GM18507 (cell line): ENCODE measurements at regions not wholly inside any gene's neighbourhood (a gene's known extent, or its start where the extent isn't known, plus 50 kb on each side); places are given as distances from the start of the nearest gene placed in this dataset.

Experiments
- DNase-seq: peaks from one replicate; pipeline ENCODE4 v3.0.0; 2011; ENCODE audit warnings: low read depth; ENCODE audit not compliant: insufficient read length; ENCODE audit errors: extremely low spot score
- FAIRE-seq: peaks from 2 replicates; lab custom pipeline; 2011; peaks lifted over from hg19 to GRCh38; lab: Jason Lieb, UNC

DNA sequence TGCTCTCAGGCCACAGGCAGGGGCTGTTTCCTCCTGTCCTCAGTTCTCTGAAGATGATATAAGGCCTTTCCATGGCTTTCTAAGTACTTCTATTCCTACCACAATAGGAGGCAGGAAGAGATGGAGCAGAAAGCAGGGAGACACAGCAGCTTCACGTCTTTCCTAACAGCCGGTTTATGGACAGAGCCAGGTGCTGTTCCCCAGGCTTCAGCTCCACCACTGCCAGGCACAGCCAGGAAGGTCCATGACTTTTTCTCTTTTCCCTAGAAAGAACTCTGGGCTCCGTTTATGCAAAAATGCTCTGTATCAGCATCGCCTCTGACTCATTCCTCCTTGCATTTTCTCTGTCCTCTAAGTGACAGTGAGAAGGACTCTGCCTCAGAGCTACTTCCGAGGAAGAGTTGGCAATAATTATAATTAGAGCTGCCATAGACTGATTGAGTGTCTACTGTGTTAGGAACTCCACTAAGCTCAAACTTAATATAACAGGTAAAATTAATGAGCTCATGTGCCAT lies 478.5 kb downstream of the RASEF start:
- no peak for DNase-seq
- FAIRE-seq, result no peak

DNA sequence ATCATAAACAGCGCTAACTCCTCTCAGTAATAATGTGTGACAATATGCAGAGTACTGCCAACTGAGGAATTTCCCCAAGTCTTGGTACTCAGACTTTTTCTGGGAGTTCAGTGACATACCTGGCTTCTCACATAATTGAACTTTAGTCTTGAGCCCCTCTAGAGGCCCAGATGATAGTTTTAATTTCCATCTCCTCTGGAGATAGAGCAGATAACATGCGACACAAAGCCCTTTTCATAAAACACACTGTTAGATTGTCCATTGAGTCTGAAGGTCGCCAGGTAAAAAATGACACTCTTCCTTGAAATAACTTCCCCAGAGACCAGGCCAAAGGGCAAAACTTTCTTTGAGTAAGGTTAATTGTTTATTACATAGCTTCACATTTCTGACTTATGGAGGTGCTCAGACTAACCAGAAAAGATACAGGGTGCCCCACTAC lies 476.0 kb downstream of the RASEF start:
- no peak for FAIRE-seq
- DNase-seq, result no peak

DNA sequence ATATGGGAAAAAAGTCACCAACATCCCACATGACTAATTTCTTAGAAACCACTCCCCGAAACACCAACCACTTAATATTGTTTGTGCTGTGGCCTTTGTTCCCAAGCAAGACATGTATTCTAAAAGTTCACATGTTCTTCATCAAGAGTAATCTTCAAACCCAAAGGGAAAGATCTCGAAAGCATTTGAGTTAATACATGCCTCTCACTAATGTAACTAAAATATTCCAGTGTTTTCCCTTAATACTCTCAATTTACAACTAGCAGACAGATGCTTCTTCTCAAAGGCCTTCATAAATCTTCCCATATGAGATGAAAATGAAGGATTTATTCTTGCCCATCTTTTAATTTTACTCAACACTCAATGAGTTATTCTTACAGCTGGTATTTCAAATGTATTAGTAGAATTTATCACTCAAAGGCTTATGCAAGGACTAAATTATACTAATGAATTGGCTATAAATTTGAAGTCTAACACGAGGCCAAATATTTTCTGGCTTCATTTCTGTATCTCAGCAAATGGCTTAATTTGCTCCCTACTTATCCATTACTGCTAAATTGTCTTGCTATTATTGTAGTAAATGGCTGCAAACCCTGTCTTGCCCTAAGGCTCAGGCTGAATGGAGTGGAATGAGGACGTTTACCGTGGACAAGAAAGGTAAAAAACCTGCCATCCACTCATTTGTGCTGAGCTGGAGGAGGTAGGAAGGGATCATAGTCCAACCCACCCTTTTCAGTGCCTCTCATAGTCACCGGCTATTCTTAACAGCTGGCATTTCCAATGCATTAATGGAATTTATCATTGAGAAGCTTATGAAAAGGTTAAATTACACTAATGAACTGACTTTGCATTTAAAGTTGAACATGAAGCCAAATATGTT lies 474.4 kb downstream of the RASEF start:
- DNase-seq (no peak), FAIRE-seq (no peak)

DNA sequence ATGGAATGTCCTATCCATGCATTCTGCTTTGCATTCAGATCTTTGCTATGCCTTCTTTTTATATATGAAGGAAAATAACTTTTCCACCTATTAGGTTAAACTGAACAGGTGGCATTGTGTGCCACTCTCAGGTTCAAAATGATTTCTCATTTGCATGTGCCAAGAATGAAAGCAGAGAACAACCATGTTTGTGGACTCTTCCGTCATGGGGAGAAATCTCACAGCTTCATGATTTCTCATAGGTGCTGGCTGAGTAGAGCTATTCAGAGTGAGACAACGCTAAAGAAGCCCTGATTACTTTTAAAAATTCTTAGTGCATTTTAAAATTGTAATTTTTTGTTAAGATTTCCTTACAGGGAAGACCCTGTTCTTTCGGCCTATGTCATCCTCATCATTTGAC lies 472.1 kb downstream of the RASEF start:
- FAIRE-seq, result no peak

DNA sequence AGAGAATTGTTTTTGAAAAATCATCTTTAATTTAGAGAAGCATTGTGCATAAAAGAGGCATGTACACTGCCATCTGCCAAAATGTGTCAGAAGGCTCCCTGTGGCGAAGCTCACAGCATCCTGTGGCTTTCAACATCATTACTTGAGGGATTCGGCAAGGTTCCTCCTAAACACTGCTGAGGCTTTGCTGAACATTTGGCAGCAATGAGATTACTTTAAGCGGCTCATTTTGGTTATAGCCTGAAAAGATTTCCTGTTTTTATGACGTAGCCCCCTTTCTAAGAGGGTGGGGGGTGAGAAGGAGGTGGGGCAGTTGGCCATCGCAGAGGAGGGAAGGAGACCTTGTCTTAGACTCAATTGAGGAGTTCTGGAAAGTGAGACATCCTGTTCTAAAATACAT lies 469.4 kb downstream of the RASEF start:
- no peak for DNase-seq
- FAIRE-seq, result no peak

More for the DNA sequence above, 472.1 kb downstream of the RASEF start:
- DNase-seq, result no peak

DNA sequence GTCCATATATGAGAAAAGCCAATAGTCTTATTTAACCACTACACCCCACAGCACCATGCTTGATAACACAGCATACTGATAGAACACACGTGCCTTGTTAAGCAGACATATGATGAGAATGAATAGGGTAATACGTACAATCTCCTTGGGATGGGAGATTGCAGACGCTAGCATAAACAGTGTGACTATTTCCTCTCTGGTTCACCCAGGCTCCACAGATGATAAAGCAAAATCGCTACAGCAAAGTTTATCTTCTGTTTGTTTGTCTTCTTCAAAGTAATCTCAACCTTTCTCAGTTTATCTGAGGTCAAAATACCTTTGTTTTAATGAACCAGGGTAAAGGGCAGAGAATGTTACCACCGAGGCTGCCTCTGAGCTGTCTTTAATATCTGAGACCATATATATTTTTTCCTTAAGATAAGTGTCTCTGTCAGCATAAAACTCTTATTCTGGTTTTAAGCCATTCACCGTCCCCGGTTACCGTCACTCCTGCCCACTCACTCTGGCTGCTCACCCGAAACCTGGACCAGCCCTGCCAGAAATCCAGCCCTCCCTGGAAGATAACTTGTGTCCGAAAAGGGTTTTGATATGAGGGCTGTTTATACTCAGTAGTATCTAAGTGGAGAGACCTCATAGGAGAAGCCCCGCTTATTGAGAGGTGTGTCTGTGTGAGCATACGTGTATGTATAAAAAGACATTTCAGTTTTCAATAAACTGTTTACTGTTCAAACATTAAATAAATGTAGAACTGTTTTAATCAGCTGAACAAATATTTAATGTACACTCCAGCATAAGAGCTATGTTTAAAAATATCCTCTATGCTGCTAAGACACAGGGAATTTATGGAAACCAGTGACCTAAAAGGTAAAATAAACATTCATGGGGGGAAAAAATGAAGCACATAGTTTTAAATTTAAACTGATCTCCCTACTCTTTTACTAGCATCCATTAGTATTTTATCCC lies 465.4 kb downstream of the RASEF start:
- no peak for DNase-seq
- FAIRE-seq, result no peak

DNA sequence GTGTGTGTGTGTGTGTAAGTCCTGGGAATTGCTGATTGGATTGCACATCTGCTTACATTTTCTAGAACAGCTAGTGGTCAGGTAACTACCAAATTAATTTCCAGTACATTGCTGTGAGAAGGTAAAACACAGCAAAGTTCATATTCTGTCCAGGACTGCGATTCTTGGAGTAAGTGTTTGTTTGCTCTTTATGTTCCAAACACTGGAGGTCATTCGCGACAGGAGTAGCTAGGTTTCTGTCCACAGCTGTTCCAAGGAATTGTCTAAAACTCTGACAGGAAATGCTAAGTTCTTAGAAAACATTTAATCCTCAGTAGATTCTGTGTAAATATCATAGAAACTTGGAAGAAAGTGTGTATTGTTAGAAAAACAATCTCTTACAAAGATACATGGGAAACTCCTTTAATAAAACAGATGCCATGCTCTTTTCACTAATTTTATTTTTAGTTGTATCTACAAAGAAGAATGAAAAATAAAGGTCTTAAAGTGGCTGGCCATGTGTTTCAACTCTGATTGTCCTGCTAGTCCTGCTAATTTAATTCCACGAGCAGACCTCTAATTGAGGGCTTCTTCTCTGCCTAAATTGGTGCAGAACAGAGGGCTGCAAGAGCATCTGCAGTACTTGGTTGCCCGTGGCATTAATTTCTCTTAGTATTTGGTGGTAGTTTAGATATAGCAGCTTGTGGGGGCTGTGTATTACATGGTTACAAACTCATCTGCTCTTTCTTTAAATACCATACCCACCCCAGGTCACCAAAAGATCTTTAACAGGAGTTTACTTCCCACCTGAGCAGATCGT lies 464.5 kb downstream of the RASEF start:
- DNase-seq, result no peak
- no peak for FAIRE-seq

DNA sequence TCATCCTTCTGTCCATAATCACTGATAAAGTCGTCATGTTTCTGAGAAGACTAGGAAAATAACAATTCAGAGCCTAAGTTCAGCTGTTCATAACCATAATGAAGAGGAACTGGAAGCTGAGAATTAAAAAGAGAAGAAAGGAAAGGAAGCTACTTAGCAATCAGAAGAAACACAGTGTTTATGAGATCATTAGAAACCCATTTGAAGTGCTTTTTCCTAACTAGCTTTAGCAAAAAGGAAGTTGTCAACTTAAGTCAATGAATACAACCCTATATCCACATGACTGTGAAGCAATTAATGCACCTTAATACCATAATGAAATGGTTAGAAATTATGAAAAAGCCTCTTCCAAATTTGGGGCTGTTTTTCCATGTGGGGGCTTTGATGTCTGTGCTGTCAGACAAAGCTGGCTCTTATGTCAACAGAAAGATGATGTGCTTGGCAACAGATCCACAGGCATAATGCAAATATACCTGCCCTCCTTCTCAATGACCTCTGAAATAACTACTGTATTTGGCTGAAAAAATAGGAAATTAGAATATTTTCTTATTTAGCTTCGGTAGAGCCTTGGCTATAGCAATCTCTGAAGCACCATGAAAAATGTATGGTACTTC lies 463.5 kb downstream of the RASEF start:
- no peak for FAIRE-seq
- no peak for DNase-seq

DNA sequence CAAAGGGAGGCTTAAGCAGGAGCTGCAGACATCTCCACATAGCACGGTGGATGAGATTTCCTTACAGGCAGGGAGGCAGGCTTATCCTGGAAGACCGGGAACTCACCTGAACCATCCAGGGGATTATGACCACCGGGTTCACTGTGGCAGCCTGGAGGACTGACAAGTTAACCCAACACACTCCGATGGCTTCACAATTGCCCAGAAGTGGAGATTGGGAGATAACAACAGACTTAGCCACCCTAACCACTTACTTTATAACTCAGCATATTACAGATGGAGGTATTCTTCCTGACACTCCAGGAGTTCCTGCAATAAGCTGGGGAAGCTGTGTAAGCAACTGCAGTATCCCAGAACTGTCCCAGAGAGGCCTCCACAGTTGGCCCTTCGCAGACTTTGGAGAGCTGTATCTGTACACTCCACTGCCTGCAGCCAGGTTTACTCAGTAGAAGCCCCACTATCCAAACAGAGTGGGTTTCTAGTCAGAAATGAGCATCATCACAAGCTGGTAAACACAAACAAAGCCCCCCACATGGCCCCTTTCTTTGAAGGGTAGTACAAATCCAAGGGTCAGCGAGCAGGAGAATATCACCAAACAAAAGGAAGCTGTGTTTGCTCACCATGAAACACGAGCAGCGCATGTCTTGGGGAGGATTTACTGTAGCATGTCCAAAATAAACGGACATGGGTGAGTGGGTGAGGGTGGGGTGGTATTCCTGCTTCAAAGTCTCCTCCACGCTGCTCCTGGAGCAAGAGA lies 462.2 kb downstream of the RASEF start:
- no peak for DNase-seq
- no peak for FAIRE-seq

DNA sequence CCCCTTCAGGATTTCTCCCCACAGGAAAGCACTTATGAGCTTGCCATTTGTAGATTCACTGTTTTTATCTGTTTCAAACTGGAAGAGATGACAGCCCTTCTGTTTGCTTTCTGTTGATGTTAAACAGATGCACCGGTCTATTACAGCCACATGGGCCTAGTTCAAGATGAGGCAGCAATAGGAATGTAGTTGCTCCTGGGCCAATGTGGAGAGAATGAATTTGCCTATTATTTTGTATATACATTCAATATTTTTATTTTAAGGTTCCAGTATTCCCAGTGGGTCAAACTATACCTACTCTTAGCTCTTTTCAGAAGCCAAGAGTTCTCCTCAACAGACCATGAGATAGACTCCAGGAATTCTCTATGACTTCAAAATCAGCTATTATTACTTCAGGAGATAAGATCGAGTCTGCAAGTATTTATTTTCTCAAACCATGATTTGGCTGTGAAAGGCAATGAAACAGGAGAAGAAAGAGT lies 461.6 kb downstream of the RASEF start:
- FAIRE-seq (no peak), DNase-seq (no peak)

DNA sequence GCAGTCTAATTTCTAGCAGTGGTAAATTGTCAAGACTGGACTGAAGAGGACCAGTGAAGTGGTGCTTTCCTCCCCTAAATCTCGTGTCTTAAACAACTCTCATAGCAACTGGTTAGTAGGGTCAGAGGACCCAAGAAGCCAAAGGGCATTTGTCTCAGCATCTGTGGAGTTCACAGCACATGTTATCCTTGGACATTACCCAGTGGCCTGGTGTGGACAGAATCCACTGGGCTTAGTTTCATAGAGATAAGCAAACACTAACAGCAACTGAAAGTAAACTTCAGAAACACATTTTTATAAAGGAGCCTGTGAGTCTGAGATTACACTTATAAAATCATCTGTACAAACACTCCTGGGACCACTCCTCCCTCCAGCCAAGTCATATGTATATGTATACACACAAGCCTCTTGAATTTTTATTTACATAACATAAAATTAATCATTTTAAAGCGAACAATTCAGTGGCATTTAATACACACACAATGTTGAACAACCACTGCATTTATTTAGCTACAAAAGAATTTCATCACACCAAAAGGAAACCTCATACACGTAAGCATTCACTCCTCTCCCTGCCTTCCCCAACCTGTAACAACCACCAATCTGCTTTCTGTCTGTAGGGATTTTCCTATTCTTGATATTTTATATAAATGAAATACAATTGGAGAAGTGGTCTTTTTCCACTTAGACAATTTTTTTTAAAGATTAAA lies 457.8 kb downstream of the RASEF start:
- no peak for FAIRE-seq
- DNase-seq, result no peak

DNA sequence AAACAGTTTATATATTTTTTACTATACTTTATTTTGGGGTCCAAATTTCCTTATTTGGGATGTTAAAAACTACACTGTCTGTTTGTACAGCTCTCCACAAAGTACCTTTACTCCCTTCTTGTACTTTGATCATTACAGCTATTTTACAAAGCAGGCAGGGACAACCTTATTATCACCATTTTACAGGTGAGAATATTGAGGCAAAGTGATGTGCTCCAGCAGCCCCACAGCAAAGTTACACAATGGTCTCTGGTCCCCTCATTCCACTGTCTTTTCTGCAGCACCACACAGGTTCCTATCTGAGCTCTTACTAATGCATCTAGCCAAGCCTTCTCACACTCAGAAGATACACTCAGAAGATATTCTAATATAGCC lies 457.3 kb downstream of the RASEF start:
- no peak for FAIRE-seq
- DNase-seq, result no peak

DNA sequence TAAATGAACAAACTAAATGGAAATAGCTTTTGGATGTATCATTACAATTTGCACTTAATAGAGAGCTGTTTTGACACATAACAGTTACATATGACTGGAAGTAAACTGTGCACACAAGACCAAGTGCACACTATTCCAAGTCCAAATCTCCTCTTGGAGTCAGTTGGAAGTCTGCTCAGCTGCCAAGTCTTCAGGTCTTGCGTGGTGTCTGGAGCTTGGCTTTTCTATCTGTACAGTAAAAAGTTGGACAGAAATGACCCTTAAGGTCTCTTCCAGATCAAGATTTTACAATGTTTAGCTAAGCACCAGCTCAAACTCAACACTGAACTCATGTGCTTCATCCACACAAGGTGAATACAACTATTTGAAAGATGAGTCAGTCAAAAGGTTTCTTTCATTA lies 456.9 kb downstream of the RASEF start:
- DNase-seq (no peak), FAIRE-seq (no peak)

DNA sequence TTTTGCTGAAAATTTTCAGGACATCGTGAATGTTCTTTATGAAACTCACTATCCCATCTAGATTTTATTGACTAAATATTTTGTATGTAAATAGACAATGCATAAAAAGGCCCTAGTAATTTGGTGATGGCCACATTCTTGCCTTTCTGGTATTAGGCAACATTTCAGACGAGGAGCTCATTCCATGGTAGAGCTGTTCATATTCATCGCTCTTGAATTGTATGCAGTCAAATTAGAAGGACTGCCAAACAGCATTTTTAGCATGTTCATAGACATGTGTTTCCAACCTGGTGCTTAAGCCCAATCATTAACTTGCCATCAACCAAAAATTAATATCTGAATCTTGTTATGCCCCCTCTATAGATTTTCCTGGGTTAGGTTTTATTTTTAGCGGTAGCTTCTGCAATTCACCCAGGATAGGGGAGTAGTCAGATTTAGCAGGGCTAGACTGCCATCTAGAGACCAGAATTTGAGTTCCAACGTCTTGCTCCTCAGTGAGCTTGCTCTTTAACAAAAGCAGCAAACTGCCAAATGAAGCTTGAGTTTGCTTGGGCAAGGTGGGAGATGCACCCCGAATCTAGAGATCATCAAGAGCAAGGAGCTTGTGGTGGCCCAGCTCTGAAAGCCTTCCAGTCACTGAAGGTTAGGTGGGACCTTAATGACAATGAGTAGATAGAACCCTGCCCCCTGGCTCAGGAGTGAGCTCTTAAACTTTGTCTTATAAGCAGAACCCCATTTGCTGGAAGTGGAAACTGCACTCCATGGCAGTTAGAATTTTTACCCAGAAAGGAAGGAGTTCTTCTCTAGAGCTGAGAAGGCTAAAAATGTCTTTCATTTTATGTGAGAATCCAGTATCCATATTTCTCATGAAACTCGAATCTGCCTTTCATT lies 456.2 kb downstream of the RASEF start:
- DNase-seq (no peak), FAIRE-seq (peak; percentile 46)

DNA sequence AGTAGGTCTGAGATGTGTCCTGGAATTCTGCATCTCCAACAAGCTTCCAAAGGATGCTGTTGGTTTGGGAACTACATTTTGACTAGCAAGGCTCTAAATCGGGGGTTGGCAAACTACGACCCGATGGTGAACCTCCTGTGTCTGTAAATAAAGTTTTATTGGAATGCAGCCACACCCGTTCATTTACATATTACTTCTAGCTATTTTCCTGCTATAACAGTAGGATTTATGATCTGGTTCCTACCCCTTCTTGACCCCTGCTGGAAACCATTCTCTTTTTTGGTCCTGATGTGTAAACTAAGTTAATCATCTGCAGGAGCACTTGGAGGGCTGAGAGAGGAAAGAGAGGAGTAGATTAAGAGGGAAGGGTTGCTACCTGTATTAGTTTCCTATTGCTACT lies 454.5 kb downstream of the RASEF start:
- DNase-seq (no peak), FAIRE-seq (no peak)

DNA sequence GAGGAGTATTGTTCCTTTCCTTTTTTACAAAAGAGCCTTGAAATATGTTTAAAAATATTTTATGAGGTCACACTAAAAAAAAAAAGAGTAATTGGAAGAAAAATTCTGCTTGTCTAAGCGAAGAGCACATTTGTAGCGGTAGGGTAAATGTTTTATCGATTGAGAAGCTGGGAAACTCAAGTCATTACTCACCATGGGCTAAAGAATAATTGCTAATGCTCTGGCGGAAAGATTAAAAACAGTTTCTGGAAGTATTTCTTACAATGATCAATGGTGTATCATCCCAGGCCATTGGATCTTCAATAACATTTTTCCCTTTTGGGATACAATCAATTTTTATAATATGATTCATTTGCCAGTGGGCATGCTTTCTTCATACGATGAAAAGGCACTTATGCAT lies 450.0 kb downstream of the RASEF start:
- no peak for DNase-seq
- FAIRE-seq, result no peak

DNA sequence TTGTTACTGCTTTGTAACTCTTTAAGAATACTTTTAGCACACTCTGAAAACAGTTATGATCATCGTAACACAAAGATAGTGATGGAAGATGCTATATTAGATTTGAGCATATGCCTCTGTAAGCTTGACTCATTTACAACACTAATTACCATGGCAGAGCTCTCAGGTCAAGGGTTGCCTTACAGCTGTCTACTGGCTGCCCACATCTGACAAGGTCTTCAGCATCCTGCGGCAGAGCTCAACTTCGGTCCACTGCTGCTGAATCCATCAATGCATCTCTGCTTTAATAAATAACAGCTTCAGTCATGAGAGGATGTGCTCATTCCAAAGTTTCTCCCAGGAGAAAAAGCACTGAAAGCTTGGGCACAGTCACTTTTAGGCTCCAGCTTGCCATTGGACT lies 449.4 kb downstream of the RASEF start:
- FAIRE-seq (no peak), DNase-seq (no peak)
